Keratinocyte (primary cell): ENCODE measurements at regions not wholly inside any gene's neighbourhood (a gene's known extent, or its start where the extent isn't known, plus 50 kb on each side); places are given as distances from the start of the nearest gene placed in this dataset.

Experiments
- EZH2 ChIP-seq: IDR thresholded peaks from one replicate; pipeline ENCODE4 v1.6.1; 2012; ENCODE audit warnings: inconsistent platforms, mild to moderate bottlenecking, low read length, moderate library complexity
- TF ChIP-seq, protein P1 (sequence below), 3 experiments: IDR thresholded peaks in 1 of 3; conservative IDR thresholded peaks in 1 of 3; optimal IDR thresholded peaks in 1 of 3; 2 replicates in 2 of 3; 3 replicates in 1 of 3; pipeline versions ENCODE3 to v1.5.1; 2011; ENCODE audit warnings: low read length in 3 of 3, mild to moderate bottlenecking in 3 of 3, moderate library complexity in 2 of 3, control low read depth in 1 of 3, inconsistent platforms in 1 of 3; ENCODE audit not compliant: insufficient read depth in 2 of 3; ENCODE audit errors: extremely low read depth in 1 of 3

DNA sequence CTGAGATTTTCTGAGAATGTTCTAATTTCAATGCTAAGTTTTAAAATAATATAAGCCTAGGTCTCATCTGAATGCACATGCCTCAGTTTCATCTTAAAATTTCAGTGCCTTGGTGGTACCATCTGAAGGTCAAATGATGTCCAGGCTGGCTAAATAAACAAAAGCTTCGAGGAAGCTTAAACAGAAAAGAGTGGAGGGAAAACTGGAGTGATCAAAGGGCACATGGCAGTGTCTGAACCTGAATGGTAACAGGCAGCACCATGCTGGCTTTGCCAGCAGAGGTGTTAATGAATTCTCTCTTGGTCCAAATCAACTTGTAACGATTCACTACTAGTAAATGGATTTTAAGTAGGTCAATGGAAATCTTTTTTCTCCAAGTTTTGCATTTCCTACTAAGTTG, 158.4 kb upstream of the MEX3C start:
- TF ChIP-seq, protein P1, sequence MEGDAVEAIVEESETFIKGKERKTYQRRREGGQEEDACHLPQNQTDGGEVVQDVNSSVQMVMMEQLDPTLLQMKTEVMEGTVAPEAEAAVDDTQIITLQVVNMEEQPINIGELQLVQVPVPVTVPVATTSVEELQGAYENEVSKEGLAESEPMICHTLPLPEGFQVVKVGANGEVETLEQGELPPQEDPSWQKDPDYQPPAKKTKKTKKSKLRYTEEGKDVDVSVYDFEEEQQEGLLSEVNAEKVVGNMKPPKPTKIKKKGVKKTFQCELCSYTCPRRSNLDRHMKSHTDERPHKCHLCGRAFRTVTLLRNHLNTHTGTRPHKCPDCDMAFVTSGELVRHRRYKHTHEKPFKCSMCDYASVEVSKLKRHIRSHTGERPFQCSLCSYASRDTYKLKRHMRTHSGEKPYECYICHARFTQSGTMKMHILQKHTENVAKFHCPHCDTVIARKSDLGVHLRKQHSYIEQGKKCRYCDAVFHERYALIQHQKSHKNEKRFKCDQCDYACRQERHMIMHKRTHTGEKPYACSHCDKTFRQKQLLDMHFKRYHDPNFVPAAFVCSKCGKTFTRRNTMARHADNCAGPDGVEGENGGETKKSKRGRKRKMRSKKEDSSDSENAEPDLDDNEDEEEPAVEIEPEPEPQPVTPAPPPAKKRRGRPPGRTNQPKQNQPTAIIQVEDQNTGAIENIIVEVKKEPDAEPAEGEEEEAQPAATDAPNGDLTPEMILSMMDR (optimal IDR thresholded peaks at IDR 0.05 in 1 of 3, IDR thresholded peaks at IDR 0.05 in 1 of 3, conservative IDR thresholded peaks at IDR 0.05 in 1 of 3; ENCODE audit: extremely low read depth in 1 of 3, insufficient read depth in 2 of 3, low read length in 3 of 3): no peak
- TF ChIP-seq EZH2: no peak
